Neural crest cell (in vitro differentiated cells): ENCODE measurements at regions not wholly inside any gene's neighbourhood (a gene's known extent, or its start where the extent isn't known, plus 50 kb on each side); places are given as distances from the start of the nearest gene placed in this dataset.

Experiments
- DNase-seq: peaks from one replicate; pipeline ENCODE4 v3.0.0; 2021; ENCODE audit warnings: low read depth, mixed read lengths, low spot score
- H3K27ac Mint-ChIP-seq: one replicate; pipeline ENCODE4 v1.8.0; 2021; ENCODE audit warnings: mild to moderate bottlenecking, mixed read lengths; ENCODE audit not compliant: unreplicated experiment
- H3K27me3 Mint-ChIP-seq: 2 replicates; pipeline ENCODE4 v1.8.0; 2021; ENCODE audit warnings: low read depth, mild to moderate bottlenecking, mixed read lengths
- H3K36me3 Mint-ChIP-seq: 2 replicates; pipeline ENCODE4 v1.8.0; 2021; ENCODE audit warnings: low read depth, mild to moderate bottlenecking, mixed read lengths
- H3K4me1 Mint-ChIP-seq: 2 replicates; pipeline ENCODE4 v1.8.0; 2021; ENCODE audit warnings: mixed read lengths
- H3K4me3 Mint-ChIP-seq: one replicate; pipeline ENCODE4 v1.8.0; 2021; ENCODE audit warnings: mild to moderate bottlenecking, mixed read lengths
- H3K9me3 Mint-ChIP-seq: 2 replicates; pipeline ENCODE4 v1.8.0; 2021; ENCODE audit warnings: mixed read lengths
- TF ChIP-seq, protein P1 (sequence below): fragments of 200-600 bp; sonication (generic); conservative IDR thresholded peaks from 2 replicates; pipeline ENCODE4 v1.5.0; 2021; ENCODE audit warnings: antibody characterized with exemption, mild to moderate bottlenecking

- Mint-ChIP-seq H3K27me3 (no peaks in the 10 kb centered on the region), H3K36me3 (no peaks in the 10 kb centered on the region), H3K9me3 (peaks cover 2% of the 10 kb centered on the region), H3K27ac (no peak overlapping the region), H3K4me3 (no peak overlapping the region), H3K4me1 (no peaks in the 10 kb centered on the region)
- TF ChIP-seq, protein P1, sequence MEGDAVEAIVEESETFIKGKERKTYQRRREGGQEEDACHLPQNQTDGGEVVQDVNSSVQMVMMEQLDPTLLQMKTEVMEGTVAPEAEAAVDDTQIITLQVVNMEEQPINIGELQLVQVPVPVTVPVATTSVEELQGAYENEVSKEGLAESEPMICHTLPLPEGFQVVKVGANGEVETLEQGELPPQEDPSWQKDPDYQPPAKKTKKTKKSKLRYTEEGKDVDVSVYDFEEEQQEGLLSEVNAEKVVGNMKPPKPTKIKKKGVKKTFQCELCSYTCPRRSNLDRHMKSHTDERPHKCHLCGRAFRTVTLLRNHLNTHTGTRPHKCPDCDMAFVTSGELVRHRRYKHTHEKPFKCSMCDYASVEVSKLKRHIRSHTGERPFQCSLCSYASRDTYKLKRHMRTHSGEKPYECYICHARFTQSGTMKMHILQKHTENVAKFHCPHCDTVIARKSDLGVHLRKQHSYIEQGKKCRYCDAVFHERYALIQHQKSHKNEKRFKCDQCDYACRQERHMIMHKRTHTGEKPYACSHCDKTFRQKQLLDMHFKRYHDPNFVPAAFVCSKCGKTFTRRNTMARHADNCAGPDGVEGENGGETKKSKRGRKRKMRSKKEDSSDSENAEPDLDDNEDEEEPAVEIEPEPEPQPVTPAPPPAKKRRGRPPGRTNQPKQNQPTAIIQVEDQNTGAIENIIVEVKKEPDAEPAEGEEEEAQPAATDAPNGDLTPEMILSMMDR = no peak
- DNase-seq = no peak
These were observed 253.9 kb upstream of the NXPH2 start for GRCh38 chr2:139034064-139034463.

DNA sequence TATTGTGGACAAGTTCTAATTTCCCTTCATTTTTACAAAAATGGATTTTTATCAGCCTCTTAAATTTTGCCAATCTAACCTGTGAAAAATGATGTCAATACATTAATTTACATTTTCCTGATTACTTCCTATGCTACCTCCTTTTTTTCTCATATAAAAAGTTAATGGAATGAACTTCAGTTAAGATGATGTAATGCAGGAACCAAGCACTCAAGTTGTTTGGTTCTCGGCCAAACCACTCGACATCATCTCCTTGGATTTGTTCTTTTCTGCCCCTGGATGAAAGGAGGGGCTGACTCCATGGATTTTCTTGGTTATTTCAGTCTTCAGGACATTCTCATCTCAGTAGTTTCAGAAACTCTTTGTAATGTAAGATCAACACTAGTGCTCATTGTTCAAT is 253.1 kb upstream of the NXPH2 start:
- H3K4me3 Mint-ChIP-seq = no peak overlapping the region

GRCh38 chr2:139031722-139032121 is 251.5 kb upstream of the NXPH2 start:
- no peak for DNase-seq
- no peak overlapping the region for H3K4me3 Mint-ChIP-seq
- H3K27me3 Mint-ChIP-seq = no peaks in the 10 kb centered on the region
- TF ChIP-seq, protein P1 = no peak
- no peaks in the 10 kb centered on the region for H3K36me3 Mint-ChIP-seq
- no peak overlapping the region for H3K27ac Mint-ChIP-seq
- H3K9me3 Mint-ChIP-seq = peaks cover 2% of the 10 kb centered on the region
- no peaks in the 10 kb centered on the region for H3K4me1 Mint-ChIP-seq

More for the DNA sequence above, 253.1 kb upstream of the NXPH2 start:
- no peaks in the 10 kb centered on the region for H3K4me1 Mint-ChIP-seq
- peaks cover 2% of the 10 kb centered on the region for H3K9me3 Mint-ChIP-seq
- TF ChIP-seq, protein P1 = no peak
- no peak for DNase-seq
- no peak overlapping the region for H3K27ac Mint-ChIP-seq
- no peaks in the 10 kb centered on the region for H3K27me3 Mint-ChIP-seq
- no peaks in the 10 kb centered on the region for H3K36me3 Mint-ChIP-seq

GRCh38 chr2:139020287-139020686 is 240.1 kb upstream of the NXPH2 start:
- no peak for DNase-seq
- TF ChIP-seq, protein P1 = no peak
- Mint-ChIP-seq H3K27ac (no peak overlapping the region), H3K4me1 (no peaks in the 10 kb centered on the region), H3K9me3 (peaks cover 32% of the 10 kb centered on the region), H3K4me3 (no peak overlapping the region), H3K27me3 (no peaks in the 10 kb centered on the region), H3K36me3 (peaks cover 3% of the 10 kb centered on the region)

DNA sequence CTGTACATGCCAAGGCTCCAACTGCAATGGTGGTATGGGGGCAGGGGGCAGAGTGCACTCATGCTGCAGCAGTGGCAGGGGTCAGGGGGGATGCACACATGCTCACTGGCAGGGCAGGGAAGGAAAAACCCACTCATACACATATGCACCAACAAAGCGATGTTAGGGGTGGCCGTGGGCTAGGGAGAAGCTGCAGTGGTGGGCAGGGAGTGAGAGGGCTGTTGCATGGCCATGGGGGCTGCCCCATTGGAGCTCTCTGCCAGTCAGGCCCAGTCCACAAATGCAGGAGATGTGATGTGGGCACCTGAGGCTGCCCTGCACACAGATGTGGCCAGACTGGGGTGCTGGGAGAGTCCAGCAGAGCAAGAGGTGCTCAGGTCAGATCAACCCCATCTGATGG is 238.1 kb upstream of the NXPH2 start:
- H3K36me3 Mint-ChIP-seq = peaks cover 3% of the 10 kb centered on the region
- no peak for DNase-seq
- H3K27ac Mint-ChIP-seq = no peak overlapping the region
- H3K4me3 Mint-ChIP-seq = no peak overlapping the region
- H3K27me3 Mint-ChIP-seq = no peaks in the 10 kb centered on the region
- peaks cover 35% of the 10 kb centered on the region for H3K9me3 Mint-ChIP-seq
- TF ChIP-seq, protein P1 = no peak
- no peaks in the 10 kb centered on the region for H3K4me1 Mint-ChIP-seq

DNA sequence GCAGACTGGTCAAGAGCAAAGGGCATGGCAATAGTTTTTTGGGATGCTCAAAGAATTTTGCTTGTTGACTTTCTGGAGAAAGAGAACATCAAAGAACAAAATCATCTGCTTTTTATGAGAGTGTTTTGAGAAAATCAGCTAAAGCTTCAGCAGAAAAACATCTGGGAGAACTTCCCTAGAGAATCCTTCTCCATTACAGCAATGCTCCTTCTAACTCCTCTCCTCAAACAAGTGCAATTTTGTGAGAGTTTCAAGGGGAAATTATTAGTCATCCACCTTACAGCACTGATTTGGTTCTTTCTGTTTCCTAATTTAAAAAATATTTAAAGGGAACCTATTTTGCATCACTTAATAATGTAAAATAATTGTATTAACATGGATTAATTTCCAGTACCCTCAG is 226.9 kb upstream of the NXPH2 start:
- no peak overlapping the region for H3K4me3 Mint-ChIP-seq
- peaks cover 2% of the 10 kb centered on the region for H3K27me3 Mint-ChIP-seq
- H3K27ac Mint-ChIP-seq = no peak overlapping the region
- no peak for DNase-seq
- peaks cover 2% of the 10 kb centered on the region for H3K9me3 Mint-ChIP-seq
- no peaks in the 10 kb centered on the region for H3K4me1 Mint-ChIP-seq
- TF ChIP-seq, protein P1 = no peak
- H3K36me3 Mint-ChIP-seq = no peaks in the 10 kb centered on the region
